Loucy (cell line): ENCODE measurements at regions not wholly inside any gene's neighbourhood (a gene's known extent, or its start where the extent isn't known, plus 50 kb on each side); places are given as distances from the start of the nearest gene placed in this dataset.

Source experiments
- H2AFZ ChIP-seq: fragments of 200-600 bp; sonication (generic); 2 replicates; pipeline ENCODE4 v1.6.0; 2016; ENCODE audit warnings: antibody characterized with exemption, mild to moderate bottlenecking, low read length, moderate library complexity
- H3F3A ChIP-seq: fragments of 200-600 bp; 2 replicates; pipeline ENCODE4 v1.6.0; 2016; ENCODE audit warnings: antibody characterized with exemption, low read depth, mild to moderate bottlenecking
- H3K27me3 ChIP-seq: fragments of 200-600 bp; sonication (generic); 2 replicates; pipeline ENCODE4 v1.6.1; 2014; ENCODE audit warnings: low read length, mild to moderate bottlenecking; ENCODE audit not compliant: insufficient read depth, poor library complexity, severe bottlenecking
- H3K36me3 ChIP-seq: fragments of 200-600 bp; sonication (generic); 2 replicates; pipeline ENCODE4 v1.6.1; 2016; ENCODE audit warnings: low read length; ENCODE audit not compliant: insufficient read depth
- H3K4me1 ChIP-seq: fragments of 200-600 bp; sonication (generic); 2 replicates; pipeline ENCODE4 v1.5.1; 2014; ENCODE audit warnings: low read length, mild to moderate bottlenecking; ENCODE audit not compliant: insufficient read depth, poor library complexity, severe bottlenecking
- H3K4me2 ChIP-seq: fragments of 200-600 bp; sonication (generic); 2 replicates; pipeline ENCODE4 v1.6.0; 2014; ENCODE audit warnings: antibody characterized with exemption, low read length, low read depth, mild to moderate bottlenecking; ENCODE audit not compliant: poor library complexity, severe bottlenecking
- H3K4me3 ChIP-seq: fragments of 200-600 bp; sonication (generic); 2 replicates; pipeline ENCODE4 v1.5.1; 2014; ENCODE audit warnings: low read length, mild to moderate bottlenecking, mixed read lengths; ENCODE audit not compliant: poor library complexity, severe bottlenecking
- H3K79me2 ChIP-seq: fragments of 200-600 bp; sonication (generic); 2 replicates; pipeline ENCODE4 v1.6.1; 2014; ENCODE audit warnings: low read length; ENCODE audit not compliant: insufficient read depth
- H3K9ac ChIP-seq: fragments of 200-600 bp; sonication (generic); 2 replicates; pipeline ENCODE4 v1.6.0; 2014; ENCODE audit warnings: mild to moderate bottlenecking, low read depth, low read length, moderate library complexity; ENCODE audit not compliant: poor library complexity, severe bottlenecking
- H3K9me2 ChIP-seq: fragments of 200-600 bp; sonication (generic); replicated peaks from 2 replicates; pipeline ENCODE4 v1.6.1; 2016; ENCODE audit warnings: low read depth, low read length, mixed read lengths
- H3K9me3 ChIP-seq: fragments of 200-600 bp; sonication (generic); 2 replicates; pipeline ENCODE4 v1.6.1; 2014; ENCODE audit warnings: mild to moderate bottlenecking, antibody characterized with exemption, low read length, low read depth; ENCODE audit not compliant: insufficient read depth
- H4K20me1 ChIP-seq: fragments of 200-600 bp; sonication (generic); 2 replicates; pipeline ENCODE4 v1.6.0; 2014; ENCODE audit warnings: antibody characterized with exemption, low read length, mild to moderate bottlenecking; ENCODE audit not compliant: insufficient read depth, poor library complexity, severe bottlenecking
- CTCF ChIP-seq: fragments of 200-600 bp; sonication (generic); conservative IDR thresholded peaks from 2 replicates; pipeline ENCODE4 v1.5.1; 2014; ENCODE audit warnings: mild to moderate bottlenecking, antibody characterized with exemption, low read length
- EZH2phosphoT487 ChIP-seq: fragments of 200-600 bp; IDR thresholded peaks from 2 replicates; pipeline ENCODE4 v1.6.1; 2018; ENCODE audit warnings: antibody characterized with exemption, mild to moderate bottlenecking, moderate library complexity, borderline replicate concordance

- no peak overlapping the region for H3K4me2 ChIP-seq
- H3K4me1 ChIP-seq, result peaks cover 19% of the 10 kb centered on the region
- H3K9me2 ChIP-seq, result no peaks in the 10 kb centered on the region
- H3K36me3 ChIP-seq, result no peaks in the 10 kb centered on the region
- no peaks in the 10 kb centered on the region for H4K20me1 ChIP-seq
- H2AFZ ChIP-seq, result no peak overlapping the region
- no peak overlapping the region for H3K4me3 ChIP-seq
- no peaks in the 10 kb centered on the region for H3K79me2 ChIP-seq
- H3K9me3 ChIP-seq, result no peaks in the 10 kb centered on the region
- TF ChIP-seq EZH2phosphoT487 (no peak), CTCF (no peak)
- H3K9ac ChIP-seq, result no peak overlapping the region
- H3K27me3 ChIP-seq, result no peaks in the 10 kb centered on the region
- no peaks in the 10 kb centered on the region for H3F3A ChIP-seq
These were observed 51.6 kb upstream of the GTSF1L start for GRCh38 chr20:43778375-43778774.

DNA sequence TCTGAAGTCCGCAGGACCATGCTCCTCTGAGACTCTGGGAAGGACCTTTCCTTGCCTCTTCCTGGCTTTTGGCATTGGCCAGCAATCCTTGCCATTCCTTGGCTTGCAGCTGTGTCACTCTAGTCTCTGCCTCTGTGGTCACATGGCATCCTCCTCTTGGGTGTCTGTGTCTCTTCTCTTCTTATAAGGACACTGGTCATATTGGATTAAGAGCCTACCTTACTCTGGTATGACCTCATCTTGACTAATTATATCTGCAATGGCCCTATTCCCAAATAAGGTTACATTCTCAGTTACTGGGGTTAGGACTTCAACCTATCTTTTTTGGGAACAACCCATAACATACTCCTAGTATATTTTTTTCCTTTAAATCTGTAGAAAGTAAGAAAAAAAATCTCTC lies 49.9 kb upstream of the GTSF1L start:
- Histone ChIP-seq H3K9me3 (no peaks in the 10 kb centered on the region), H3K9me2 (no peaks in the 10 kb centered on the region), H3K79me2 (no peaks in the 10 kb centered on the region), H3K36me3 (no peaks in the 10 kb centered on the region), H3K9ac (no peak overlapping the region), H3K27me3 (no peaks in the 10 kb centered on the region), H2AFZ (no peak overlapping the region), H3K4me1 (peaks cover 14% of the 10 kb centered on the region), H3F3A (no peaks in the 10 kb centered on the region), H3K4me3 (no peak overlapping the region), H3K4me2 (no peak overlapping the region), H4K20me1 (no peaks in the 10 kb centered on the region)
- no peak for TF ChIP-seq EZH2phosphoT487
- TF ChIP-seq CTCF, result no peak
